Coronary artery (tissue), 2 donors: ENCODE measurements at regions not wholly inside any gene's neighbourhood (a gene's known extent, or its start where the extent isn't known, plus 50 kb on each side); places are given as distances from the start of the nearest gene placed in this dataset.

Source experiments
- DNase-seq: peaks from one replicate; pipeline ENCODE4 v3.0.0-alpha.2; 2017; ENCODE audit warnings: low spot score
- H3K27ac ChIP-seq, 2 donors: fragments of 200-600 bp; sonication (generic); one replicate each; pipeline ENCODE4 v1.5.1; 2016 to 2019
- H3K4me3 ChIP-seq: fragments of 200-600 bp; sonication (generic); 2 replicates; pipeline ENCODE4 v1.5.1; 2016; ENCODE audit warnings: mild to moderate bottlenecking, moderate library complexity
- CTCF ChIP-seq: fragments of 200-600 bp; sonication (generic); IDR thresholded peaks from one replicate; pipeline ENCODE4 v1.5.1; 2019; ENCODE audit warnings: antibody characterized with exemption

GRCh38 chr13:26878438-26878837, 117.9 kb upstream of the GPR12 start:
- no peak overlapping the region for H3K27ac ChIP-seq
- no peak for DNase-seq
- TF ChIP-seq CTCF, result no peak
- no peak overlapping the region for H3K4me3 ChIP-seq

- TF ChIP-seq CTCF, result no peak
- H3K27ac ChIP-seq, result no peak overlapping the region
- DNase-seq, result no peak
- no peak overlapping the region for H3K4me3 ChIP-seq
Observed at GRCh38 chr13:26873386-26873698, 112.8 kb upstream of the GPR12 start.

- Histone ChIP-seq H3K27ac (no peak overlapping the region), H3K4me3 (no peak overlapping the region)
- no peak for TF ChIP-seq CTCF
- DNase-seq, result no peak
Observed at GRCh38 chr13:26872525-26873385, 112.2 kb upstream of the GPR12 start.

- Histone ChIP-seq H3K27ac (no peak overlapping the region), H3K4me3 (no peak overlapping the region)
- no peak for TF ChIP-seq CTCF
- DNase-seq, result no peak
Observed at GRCh38 chr13:26867451-26868091, 107.0 kb upstream of the GPR12 start.

GRCh38 chr13:26864576-26864975, 104.0 kb upstream of the GPR12 start:
- DNase-seq, result no peak
- Histone ChIP-seq H3K27ac (no peak overlapping the region), H3K4me3 (no peak overlapping the region)
- TF ChIP-seq CTCF, result no peak

- Histone ChIP-seq H3K4me3 (no peak overlapping the region), H3K27ac (no peak overlapping the region)
- DNase-seq, result no peak
- no peak for TF ChIP-seq CTCF
Observed at GRCh38 chr13:26861941-26862340, 101.4 kb upstream of the GPR12 start.

- H3K4me3 ChIP-seq, result no peak overlapping the region
- H3K27ac ChIP-seq, result no peak overlapping the region
- no peak for DNase-seq
- no peak for TF ChIP-seq CTCF
Observed at GRCh38 chr13:26855921-26856320, 95.3 kb upstream of the GPR12 start.
